ENCODE measurements at regions not wholly inside any gene's neighbourhood (a gene's known extent, or its start where the extent isn't known, plus 50 kb on each side); places are given as distances from the start of the nearest gene placed in this dataset.

- no peak for DNase-seq
Observed at GRCh38 chr4:43244688-43245382, 352.3 kb downstream of the GRXCR1 start.

GRCh38 chr4:43251841-43252240, 359.3 kb downstream of the GRXCR1 start:
- no peak for DNase-seq

GRCh38 chr4:43253541-43253940, 361.0 kb downstream of the GRXCR1 start:
- DNase-seq: no peak

- DNase-seq: no peak
Observed at GRCh38 chr4:43264730-43265129, 372.2 kb downstream of the GRXCR1 start.

GRCh38 chr4:43271946-43272345, 379.4 kb downstream of the GRXCR1 start:
- no peak for DNase-seq

GRCh38 chr4:43274376-43274775, 381.9 kb downstream of the GRXCR1 start:
- DNase-seq: no peak

GRCh38 chr4:43275779-43276178, 383.3 kb downstream of the GRXCR1 start:
- DNase-seq: no peak

GRCh38 chr4:43276321-43276720, 383.8 kb downstream of the GRXCR1 start:
- no peak for DNase-seq

GRCh38 chr4:43277003-43277402, 384.5 kb downstream of the GRXCR1 start:
- no peak for DNase-seq

GRCh38 chr4:43282534-43282933, 390.0 kb downstream of the GRXCR1 start:
- no peak for DNase-seq

- DNase-seq: no peak
Observed at GRCh38 chr4:43286137-43286536, 393.6 kb downstream of the GRXCR1 start.

GRCh38 chr4:43296946-43297528, 404.5 kb downstream of the GRXCR1 start:
- DNase-seq: no peak

- no peak for DNase-seq
Observed at GRCh38 chr4:43316813-43317212, 424.3 kb downstream of the GRXCR1 start.

GRCh38 chr4:43325220-43325967, 432.9 kb downstream of the GRXCR1 start:
- no peak for DNase-seq

GRCh38 chr4:43330288-43330687, 437.8 kb downstream of the GRXCR1 start:
- no peak for DNase-seq

- DNase-seq: no peak
Observed at GRCh38 chr4:43331226-43332051, 438.9 kb downstream of the GRXCR1 start.

- no peak for DNase-seq
Observed at GRCh38 chr4:43332052-43332425, 439.5 kb downstream of the GRXCR1 start.

- DNase-seq: no peak
Observed at GRCh38 chr4:43337707-43338106, 445.2 kb downstream of the GRXCR1 start.

- no peak for DNase-seq
Observed at GRCh38 chr4:43339435-43339834, 446.9 kb downstream of the GRXCR1 start.

- no peak for DNase-seq
Observed at GRCh38 chr4:43341741-43342140, 449.2 kb downstream of the GRXCR1 start.

- DNase-seq: no peak
Observed at GRCh38 chr4:43343298-43343697, 450.8 kb downstream of the GRXCR1 start.

GRCh38 chr4:43345323-43345925, 452.9 kb downstream of the GRXCR1 start:
- DNase-seq: no peak

- no peak for DNase-seq
Observed at GRCh38 chr4:43348591-43348990, 456.1 kb downstream of the GRXCR1 start.

All from T1000 (cell line).